ENCODE measurements at regions not wholly inside any gene's neighbourhood (a gene's known extent, or its start where the extent isn't known, plus 50 kb on each side); places are given as distances from the start of the nearest gene placed in this dataset.

DNA sequence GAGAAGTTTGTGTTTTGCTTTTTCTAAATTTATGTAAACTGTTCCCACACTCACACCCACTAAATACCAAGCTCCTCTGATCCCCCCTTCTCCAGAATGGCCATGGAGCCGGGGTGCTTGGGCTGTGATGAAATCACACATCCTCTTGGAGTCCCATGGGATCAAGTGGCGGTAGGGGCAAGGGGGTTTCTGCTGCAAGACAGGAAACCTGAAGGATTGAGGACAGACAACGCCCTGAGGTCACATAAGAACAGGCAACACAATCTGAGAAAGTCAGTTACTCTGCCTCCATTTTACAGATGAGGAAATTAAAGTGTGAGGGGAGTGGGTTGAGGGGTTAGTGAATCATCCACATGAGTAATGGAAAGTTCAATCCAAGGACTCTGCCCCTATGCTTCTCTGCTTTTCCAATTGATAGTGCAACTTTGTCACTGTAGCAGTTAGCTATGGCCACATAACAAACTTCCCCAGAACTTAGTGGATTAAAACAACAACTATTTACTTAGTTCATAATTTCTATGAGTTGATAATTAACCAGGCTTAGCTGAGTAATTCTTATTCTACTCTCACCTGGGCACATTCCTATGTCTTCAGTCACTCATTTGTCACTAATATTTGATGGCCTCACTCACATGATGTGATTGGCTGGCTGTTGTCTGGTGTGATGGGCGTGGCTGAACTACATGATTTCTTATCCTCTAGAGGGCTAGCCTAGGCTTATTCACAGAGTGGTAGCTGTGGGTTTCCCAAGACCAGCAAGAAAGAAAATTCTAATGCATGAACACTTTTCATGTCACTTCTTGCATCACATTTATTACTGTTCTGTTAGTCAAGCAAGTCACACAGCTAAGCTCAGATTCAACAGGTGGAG is 77.3 kb upstream of the ADRA1D start:
- Mint-ChIP-seq H3K9me3 (peaks cover 5% of the 10 kb centered on the region), H3K4me3 (no peak overlapping the region), H3K27ac (no peak overlapping the region), H3K4me1 (no peaks in the 10 kb centered on the region), H3K36me3 (ENCODE audit: low read depth) (no peaks in the 10 kb centered on the region), H3K27me3 (ENCODE audit: low read depth) (peaks cover 7% of the 10 kb centered on the region)
- TF ChIP-seq, protein P1, sequence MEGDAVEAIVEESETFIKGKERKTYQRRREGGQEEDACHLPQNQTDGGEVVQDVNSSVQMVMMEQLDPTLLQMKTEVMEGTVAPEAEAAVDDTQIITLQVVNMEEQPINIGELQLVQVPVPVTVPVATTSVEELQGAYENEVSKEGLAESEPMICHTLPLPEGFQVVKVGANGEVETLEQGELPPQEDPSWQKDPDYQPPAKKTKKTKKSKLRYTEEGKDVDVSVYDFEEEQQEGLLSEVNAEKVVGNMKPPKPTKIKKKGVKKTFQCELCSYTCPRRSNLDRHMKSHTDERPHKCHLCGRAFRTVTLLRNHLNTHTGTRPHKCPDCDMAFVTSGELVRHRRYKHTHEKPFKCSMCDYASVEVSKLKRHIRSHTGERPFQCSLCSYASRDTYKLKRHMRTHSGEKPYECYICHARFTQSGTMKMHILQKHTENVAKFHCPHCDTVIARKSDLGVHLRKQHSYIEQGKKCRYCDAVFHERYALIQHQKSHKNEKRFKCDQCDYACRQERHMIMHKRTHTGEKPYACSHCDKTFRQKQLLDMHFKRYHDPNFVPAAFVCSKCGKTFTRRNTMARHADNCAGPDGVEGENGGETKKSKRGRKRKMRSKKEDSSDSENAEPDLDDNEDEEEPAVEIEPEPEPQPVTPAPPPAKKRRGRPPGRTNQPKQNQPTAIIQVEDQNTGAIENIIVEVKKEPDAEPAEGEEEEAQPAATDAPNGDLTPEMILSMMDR (IDR thresholded peaks at IDR 0.05; ENCODE audit: unreplicated experiment in 3 of 3): no peak

DNA sequence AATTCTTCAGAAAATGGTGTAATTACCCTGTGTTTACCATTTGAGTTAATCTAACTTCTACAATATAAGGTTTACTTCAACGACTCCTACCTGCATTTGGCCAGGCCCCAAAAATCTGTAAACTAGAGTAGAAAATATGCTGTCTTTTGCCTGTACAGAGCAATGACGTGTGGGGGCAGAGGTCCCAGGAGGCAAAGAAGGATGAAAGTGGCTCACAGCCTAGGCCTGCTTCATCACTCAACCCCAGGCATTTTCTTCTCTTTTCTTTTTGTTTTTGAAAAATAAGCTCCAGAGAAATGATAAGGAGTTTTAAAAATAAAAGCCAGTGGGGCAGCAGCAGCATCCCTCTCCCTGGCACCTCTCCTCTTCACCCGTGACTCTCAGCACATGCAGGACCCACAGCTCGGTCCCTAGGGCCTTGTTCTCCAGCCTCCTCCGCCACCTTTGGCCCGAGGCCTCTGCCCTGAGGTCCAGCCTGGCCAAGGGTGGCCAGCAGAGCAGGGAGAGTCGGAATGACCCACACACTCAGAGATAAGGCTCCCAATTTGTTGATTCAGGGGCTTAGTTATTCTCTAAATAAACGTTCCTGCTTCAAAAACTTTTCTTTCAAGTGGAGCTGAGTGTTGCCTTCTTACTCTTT is 76.6 kb upstream of the ADRA1D start:
- Mint-ChIP-seq H3K9me3 (peaks cover 5% of the 10 kb centered on the region), H3K36me3 (ENCODE audit: low read depth) (no peaks in the 10 kb centered on the region), H3K27ac (no peak overlapping the region), H3K4me1 (no peaks in the 10 kb centered on the region), H3K4me3 (no peak overlapping the region), H3K27me3 (ENCODE audit: low read depth) (peaks cover 11% of the 10 kb centered on the region)
- TF ChIP-seq, protein P1 (IDR thresholded peaks at IDR 0.05; ENCODE audit: unreplicated experiment in 3 of 3): no peak

DNA sequence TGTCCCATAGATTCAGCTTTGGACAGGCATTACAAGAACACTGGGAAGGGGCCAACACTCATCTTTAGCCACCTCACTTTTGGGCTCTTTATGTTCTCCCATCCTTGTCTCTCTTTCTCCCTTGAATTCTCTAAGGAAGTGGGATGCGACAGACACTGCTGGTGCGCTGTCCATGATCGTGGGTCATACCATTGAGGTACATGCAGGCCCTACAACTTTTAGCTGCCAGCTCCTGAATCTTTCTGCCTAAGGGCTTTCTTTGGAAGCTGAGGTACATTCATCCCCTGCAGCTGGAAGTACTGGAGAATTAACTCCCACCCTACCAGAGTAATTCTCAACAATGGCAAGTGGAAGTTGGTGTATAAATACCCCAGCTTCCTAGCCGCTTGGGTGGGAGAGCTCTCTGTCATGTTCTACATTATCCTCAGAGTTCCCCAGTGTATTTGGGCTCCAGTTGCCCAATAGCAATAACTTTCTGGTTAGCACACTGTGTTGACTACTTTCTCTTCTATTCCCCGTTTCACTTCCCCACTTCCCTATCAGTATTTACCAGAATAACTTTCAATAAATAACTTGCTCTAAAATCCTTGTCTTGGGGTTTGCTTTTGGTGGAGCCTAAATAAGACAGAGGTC is 75.6 kb upstream of the ADRA1D start:
- H3K4me3 Mint-ChIP-seq: no peak overlapping the region
- H3K27ac Mint-ChIP-seq: no peak overlapping the region
- no peaks in the 10 kb centered on the region for H3K36me3 Mint-ChIP-seq (ENCODE audit: low read depth)
- peaks cover 5% of the 10 kb centered on the region for H3K9me3 Mint-ChIP-seq
- H3K4me1 Mint-ChIP-seq: no peaks in the 10 kb centered on the region
- TF ChIP-seq, protein P1 (IDR thresholded peaks at IDR 0.05; ENCODE audit: unreplicated experiment in 3 of 3): no peak
- peaks cover 12% of the 10 kb centered on the region for H3K27me3 Mint-ChIP-seq (ENCODE audit: low read depth)

DNA sequence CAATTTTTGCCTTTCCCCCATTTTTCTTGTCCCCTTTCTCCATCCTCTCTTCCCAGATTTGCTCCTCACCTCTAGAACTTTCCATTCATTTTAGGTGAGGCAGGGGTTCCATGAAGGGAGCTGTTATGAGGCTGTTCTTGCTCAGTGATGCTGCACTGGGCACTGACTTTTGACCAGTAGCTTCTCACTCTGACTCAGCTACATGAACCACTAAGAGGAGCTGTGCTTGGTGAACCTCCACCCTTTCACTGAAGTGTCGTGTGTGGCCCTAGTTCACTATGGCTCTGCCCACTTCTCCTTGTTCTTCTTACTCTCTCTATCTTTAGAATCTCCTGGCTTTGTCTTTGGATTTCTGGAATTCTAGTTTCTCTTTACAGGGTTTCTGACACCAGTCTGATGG is 73.4 kb upstream of the ADRA1D start:
- Mint-ChIP-seq H3K9me3 (no peaks in the 10 kb centered on the region), H3K27me3 (ENCODE audit: low read depth) (peaks cover 6% of the 10 kb centered on the region), H3K4me1 (no peaks in the 10 kb centered on the region), H3K27ac (no peak overlapping the region), H3K36me3 (ENCODE audit: low read depth) (no peaks in the 10 kb centered on the region), H3K4me3 (no peak overlapping the region)
- TF ChIP-seq, protein P1 (IDR thresholded peaks at IDR 0.05; ENCODE audit: unreplicated experiment in 3 of 3): no peak

DNA sequence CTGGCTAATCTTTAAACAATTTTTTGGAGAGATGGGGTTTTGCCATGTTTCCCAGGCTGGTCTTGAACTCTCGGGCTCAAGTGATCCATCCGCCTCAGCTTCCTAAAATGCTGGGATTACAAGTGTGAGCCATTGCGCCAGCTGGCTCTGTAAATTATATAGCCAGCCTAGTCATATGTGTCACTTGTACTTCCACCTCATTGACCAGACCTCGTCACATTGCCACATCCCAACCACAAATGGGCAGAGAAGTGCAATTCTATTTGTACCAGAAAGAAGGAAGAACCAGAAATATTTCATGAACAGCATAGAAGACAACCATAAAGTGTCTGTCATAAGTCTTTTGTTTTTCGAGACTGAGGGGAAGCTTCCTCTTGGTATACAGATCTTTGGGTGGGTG is 71.2 kb upstream of the ADRA1D start:
- no peaks in the 10 kb centered on the region for H3K36me3 Mint-ChIP-seq (ENCODE audit: low read depth)
- TF ChIP-seq, protein P1 (IDR thresholded peaks at IDR 0.05; ENCODE audit: unreplicated experiment in 3 of 3): no peak
- H3K27me3 Mint-ChIP-seq (ENCODE audit: low read depth): peaks cover 9% of the 10 kb centered on the region
- H3K4me1 Mint-ChIP-seq: no peaks in the 10 kb centered on the region
- no peak overlapping the region for H3K4me3 Mint-ChIP-seq
- no peak overlapping the region for H3K27ac Mint-ChIP-seq
- H3K9me3 Mint-ChIP-seq: peaks cover 3% of the 10 kb centered on the region
